Subcutaneous abdominal adipose tissue (tissue), 5 donors: ENCODE measurements at regions not wholly inside any gene's neighbourhood (a gene's known extent, or its start where the extent isn't known, plus 50 kb on each side); places are given as distances from the start of the nearest gene placed in this dataset.

Source experiments
- H3K27ac ChIP-seq: one replicate; pipeline ENCODE4 v1.7.0; 2013; ENCODE audit warnings: low read depth, mild to moderate bottlenecking, inconsistent platforms, low read length, moderate library complexity
- H3K27me3 ChIP-seq, 5 donors: one replicate each; pipeline ENCODE4 v1.7.0; 2013; ENCODE audit warnings: low read length in 5 of 5, inconsistent platforms in 1 of 5; ENCODE audit not compliant: control insufficient read depth in 5 of 5, insufficient read depth in 4 of 5
- H3K36me3 ChIP-seq, 5 donors: one replicate each; pipeline ENCODE4 v1.7.0; 2013; ENCODE audit warnings: low read length in 5 of 5; ENCODE audit not compliant: control insufficient read depth in 5 of 5, insufficient read depth in 5 of 5
- H3K4me1 ChIP-seq, 5 donors: one replicate each; pipeline ENCODE4 v1.7.0; 2013; ENCODE audit warnings: low read length in 5 of 5, mild to moderate bottlenecking in 3 of 5, moderate library complexity in 1 of 5; ENCODE audit not compliant: control insufficient read depth in 5 of 5, insufficient read depth in 5 of 5
- H3K4me3 ChIP-seq, 5 donors: one replicate each; pipeline ENCODE4 v1.7.0; 2013; ENCODE audit warnings: low read length in 5 of 5, low read depth in 1 of 5
- H3K9ac ChIP-seq, 5 donors: one replicate each; pipeline ENCODE4 v1.7.0; 2013; ENCODE audit warnings: low read length in 5 of 5, mild to moderate bottlenecking in 4 of 5, moderate library complexity in 3 of 5
- H3K9me3 ChIP-seq, 5 donors: one replicate each; pipeline ENCODE4 v1.7.0; 2013; ENCODE audit warnings: low read length in 5 of 5; ENCODE audit not compliant: control insufficient read depth in 5 of 5
- donor health status: healthy.
- donor health status: healthy.
- donor health status: healthy.
- donor health status: healthy.
- donor health status: healthy.

- H3K4me3 ChIP-seq: no peak overlapping the region
- H3K27me3 ChIP-seq: no peaks in the 10 kb centered on the region
- H3K9me3 ChIP-seq: no peaks in the 10 kb centered on the region
- H3K9ac ChIP-seq: no peak overlapping the region
- no peak overlapping the region for H3K27ac ChIP-seq
- H3K4me1 ChIP-seq: no peaks in the 10 kb centered on the region
- H3K36me3 ChIP-seq: no peaks in the 10 kb centered on the region
Measured at GRCh38 chr18:72161691-72162090, 382.5 kb downstream of the CBLN2 start.

- no peak overlapping the region for H3K27ac ChIP-seq
- no peaks in the 10 kb centered on the region for H3K9me3 ChIP-seq
- H3K36me3 ChIP-seq: no peaks in the 10 kb centered on the region
- H3K27me3 ChIP-seq: no peaks in the 10 kb centered on the region
- H3K9ac ChIP-seq: no peak overlapping the region
- H3K4me1 ChIP-seq: no peaks in the 10 kb centered on the region
- H3K4me3 ChIP-seq: no peak overlapping the region
Measured at GRCh38 chr18:72160510-72161445, 383.4 kb downstream of the CBLN2 start.

GRCh38 chr18:72155327-72155726 lies 388.8 kb downstream of the CBLN2 start:
- H3K27me3 ChIP-seq: no peaks in the 10 kb centered on the region
- H3K9me3 ChIP-seq: no peaks in the 10 kb centered on the region
- H3K27ac ChIP-seq: no peak overlapping the region
- H3K4me3 ChIP-seq: no peak overlapping the region
- no peak overlapping the region for H3K9ac ChIP-seq
- H3K4me1 ChIP-seq: no peaks in the 10 kb centered on the region
- H3K36me3 ChIP-seq: no peaks in the 10 kb centered on the region

- Histone ChIP-seq H3K4me1 (no peaks in the 10 kb centered on the region), H3K4me3 (no peak overlapping the region), H3K36me3 (no peaks in the 10 kb centered on the region), H3K9me3 (no peaks in the 10 kb centered on the region), H3K27ac (no peak overlapping the region), H3K27me3 (no peaks in the 10 kb centered on the region), H3K9ac (no peak overlapping the region)
Measured at GRCh38 chr18:72154926-72155325, 389.2 kb downstream of the CBLN2 start.

- no peaks in the 10 kb centered on the region for H3K27me3 ChIP-seq
- no peak overlapping the region for H3K9ac ChIP-seq
- H3K4me1 ChIP-seq: no peaks in the 10 kb centered on the region
- H3K27ac ChIP-seq: no peak overlapping the region
- H3K9me3 ChIP-seq: no peaks in the 10 kb centered on the region
- H3K36me3 ChIP-seq: no peaks in the 10 kb centered on the region
- no peak overlapping the region for H3K4me3 ChIP-seq
Measured at GRCh38 chr18:72152935-72153334, 391.2 kb downstream of the CBLN2 start.

GRCh38 chr18:72147830-72148229 lies 396.3 kb downstream of the CBLN2 start:
- Histone ChIP-seq H3K4me3 (no peak overlapping the region), H3K36me3 (no peaks in the 10 kb centered on the region), H3K9me3 (no peaks in the 10 kb centered on the region), H3K4me1 (no peaks in the 10 kb centered on the region), H3K27me3 (no peaks in the 10 kb centered on the region), H3K9ac (no peak overlapping the region), H3K27ac (no peak overlapping the region)

GRCh38 chr18:72140007-72140406 lies 404.1 kb downstream of the CBLN2 start:
- Histone ChIP-seq H3K36me3 (no peaks in the 10 kb centered on the region), H3K9ac (no peak overlapping the region), H3K4me3 (no peak overlapping the region), H3K27me3 (no peaks in the 10 kb centered on the region), H3K9me3 (no peaks in the 10 kb centered on the region), H3K27ac (no peak overlapping the region), H3K4me1 (no peaks in the 10 kb centered on the region)

GRCh38 chr18:72128649-72129048 lies 415.5 kb downstream of the CBLN2 start:
- H3K36me3 ChIP-seq: no peaks in the 10 kb centered on the region
- H3K4me1 ChIP-seq: peaks cover 0 to 4% (median 0%) of the 10 kb centered on the region in 5 donors
- H3K9ac ChIP-seq: no peak overlapping the region
- H3K4me3 ChIP-seq: no peak overlapping the region
- H3K9me3 ChIP-seq: no peaks in the 10 kb centered on the region
- no peaks in the 10 kb centered on the region for H3K27me3 ChIP-seq
- no peak overlapping the region for H3K27ac ChIP-seq

GRCh38 chr18:72122103-72122502 lies 422.0 kb downstream of the CBLN2 start:
- no peak overlapping the region for H3K9ac ChIP-seq
- no peaks in the 10 kb centered on the region for H3K4me1 ChIP-seq
- H3K27me3 ChIP-seq: no peaks in the 10 kb centered on the region
- no peaks in the 10 kb centered on the region for H3K36me3 ChIP-seq
- no peak overlapping the region for H3K4me3 ChIP-seq
- no peak overlapping the region for H3K27ac ChIP-seq
- H3K9me3 ChIP-seq: no peaks in the 10 kb centered on the region

- H3K27me3 ChIP-seq: no peaks in the 10 kb centered on the region
Measured at GRCh38 chr18:72119082-72119481, 425.1 kb downstream of the CBLN2 start.

More at GRCh38 chr18:72119082-72119481, 425.1 kb downstream of the CBLN2 start:
- H3K27ac ChIP-seq: no peak overlapping the region
- no peaks in the 10 kb centered on the region for H3K9me3 ChIP-seq
- peaks cover 0 to 15% (median 10%) of the 10 kb centered on the region in 5 donors for H3K4me1 ChIP-seq
- no peak overlapping the region for H3K9ac ChIP-seq
- no peak overlapping the region for H3K4me3 ChIP-seq
- H3K36me3 ChIP-seq: no peaks in the 10 kb centered on the region
